A549 (cell line): ENCODE measurements at regions not wholly inside any gene's neighbourhood (a gene's known extent, or its start where the extent isn't known, plus 50 kb on each side); places are given as distances from the start of the nearest gene placed in this dataset.

Source experiments
- ATAC-seq, 2 experiments: fragments of 200-7000 bp in 1 of 2; fragments of >200 bp in 1 of 2; cut with Nextera tagmentation in 1 of 2; cut with Tn5 transposase in 1 of 2; 3 replicates each; pipeline versions ENCODE4 v1.8.0 to v1.9.1; 2018 to 2020; ENCODE audit warnings: mild to moderate bottlenecking in 1 of 2, moderate library complexity in 1 of 2
- CTCF ChIA-PET: fragments of 300-600 bp; sonication (Branson Sonifier 250); formaldehyde crosslinking; extraction: SDS; loops from one replicate; lab custom pipeline; 2021; ENCODE audit warnings: antibody characterized with exemption, inconsistent platforms; lab: Yijun Ruan, JAX
- POLR2A ChIA-PET: fragments of 350-600 bp; formaldehyde crosslinking; extraction: SDS; loops from one replicate; lab custom pipeline; 2021; ENCODE audit warnings: antibody characterized with exemption, inconsistent platforms; lab: Yijun Ruan, JAX
- DNase-seq, 2 experiments: peaks; one replicate each; pipeline versions ENCODE4 v3.0.0 to v3.0.0-alpha.2; 2011 to 2016; ENCODE audit warnings: low read depth in 1 of 2, low spot score in 1 of 2
- FAIRE-seq: peaks from 2 replicates; lab custom pipeline; 2011; peaks lifted over from hg19 to GRCh38; lab: Jason Lieb, UNC
- H3K27ac ChIP-seq, 2 experiments: fragments of >200 bp; sonication (Bioruptor Twin); formaldehyde crosslinking; 3 replicates each; pipeline ENCODE4 v1.5.1; 2016 to 2017
- H3K4me1 ChIP-seq: fragments of >200 bp; sonication (Bioruptor Twin); formaldehyde crosslinking; 3 replicates; pipeline ENCODE4 v1.6.1; 2016
- H3K4me2 ChIP-seq: fragments of >200 bp; sonication (Bioruptor Twin); formaldehyde crosslinking; 3 replicates; pipeline ENCODE4 v1.6.1; 2016
- H3K4me3 ChIP-seq: fragments of >200 bp; sonication (Bioruptor Twin); formaldehyde crosslinking; 3 replicates; pipeline ENCODE4 v1.5.1; 2016
- H3K9me3 ChIP-seq: fragments of >200 bp; sonication (Bioruptor Twin); formaldehyde crosslinking; 3 replicates; pipeline ENCODE4 v1.6.1; 2016
- CBX2 ChIP-seq: fragments of 200-600 bp; sonication (generic); IDR thresholded peaks from 2 replicates; pipeline ENCODE4 v1.6.1; 2016; ENCODE audit warnings: low read depth, mild to moderate bottlenecking, borderline replicate concordance
- CEBPB ChIP-seq, 2 experiments: fragments of >200 bp in 1 of 2; sonication (Bioruptor Twin) in 1 of 2; formaldehyde crosslinking in 1 of 2; IDR thresholded peaks; 2 replicates each; pipeline ENCODE4 v1.6.1; 2012 to 2016
- CHD4 ChIP-seq: fragments of 200-600 bp; sonication (generic); IDR thresholded peaks from 2 replicates; pipeline ENCODE4 v1.6.1; 2016; ENCODE audit warnings: antibody characterized with exemption, mild to moderate bottlenecking, borderline replicate concordance
- EHF ChIP-seq: fragments of 250-450 bp; sonication (Bioruptor Pico); IDR thresholded peaks from 2 replicates; pipeline ENCODE4 v1.5.0; 2020; ENCODE audit warnings: mild to moderate bottlenecking
- EHMT2 ChIP-seq: fragments of 200-600 bp; sonication (generic); IDR thresholded peaks from 2 replicates; pipeline ENCODE4 v1.6.1; 2016; ENCODE audit warnings: antibody characterized with exemption, low read depth, mild to moderate bottlenecking, moderate library complexity
- FOSL2 ChIP-seq, 2 experiments: fragments of 450-650 bp in 1 of 2; fragments of >200 bp in 1 of 2; sonication (Bioruptor Twin) in 1 of 2; formaldehyde crosslinking; IDR thresholded peaks; 2 replicates each; pipeline versions ENCODE4 v1.5.0 to v1.6.1; 2016 to 2020; ENCODE audit warnings: mild to moderate bottlenecking in 1 of 2, moderate library complexity in 1 of 2
- GATA3 ChIP-seq: IDR thresholded peaks from 2 replicates; pipeline ENCODE4 v1.6.1; 2012; ENCODE audit warnings: borderline replicate concordance
- HEYL ChIP-seq: fragments of 250-450 bp; sonication (Bioruptor Pico); IDR thresholded peaks from 2 replicates; pipeline ENCODE4 v1.8.0; 2021; ENCODE audit warnings: mild to moderate bottlenecking, moderate library complexity
- NFE2L2 ChIP-seq: fragments of 150-350 bp; conservative IDR thresholded peaks from 2 replicates; pipeline ENCODE4 v1.6.1; 2014; ENCODE audit warnings: low read length
- NR3C1 ChIP-seq: fragments of >200 bp; sonication (Bioruptor Twin); formaldehyde crosslinking; IDR thresholded peaks from 3 replicates; pipeline ENCODE4 v1.6.1; 2017
- PHF8 ChIP-seq: fragments of 200-600 bp; sonication (generic); IDR thresholded peaks from 2 replicates; pipeline ENCODE4 v1.6.1; 2016; ENCODE audit warnings: low read depth, mild to moderate bottlenecking, antibody characterized with exemption, moderate library complexity, borderline replicate concordance
- POLR2A ChIP-seq: IDR thresholded peaks from 2 replicates; pipeline ENCODE4 v1.6.1; 2012; ENCODE audit warnings: mild to moderate bottlenecking, low read length
- POLR2AphosphoS2 ChIP-seq: conservative IDR thresholded peaks from 2 replicates; pipeline ENCODE4 v1.6.1; 2012; ENCODE audit warnings: low read length, improper control_type of control experiment, inconsistent platforms
- RARB ChIP-seq: fragments of 250-450 bp; sonication (Bioruptor Pico); IDR thresholded peaks from 2 replicates; pipeline ENCODE4 v1.8.0; 2021; ENCODE audit warnings: mild to moderate bottlenecking, moderate library complexity
- RCOR1 ChIP-seq: fragments of 150-350 bp; IDR thresholded peaks from 2 replicates; pipeline ENCODE4 v1.6.1; 2014; ENCODE audit warnings: antibody characterized with exemption, low read length, low read depth
- RFX5 ChIP-seq: fragments of 450-650 bp; IDR thresholded peaks from 2 replicates; pipeline ENCODE4 v1.7.1; 2014; ENCODE audit warnings: antibody characterized with exemption, mild to moderate bottlenecking, moderate library complexity
- SMC3 ChIP-seq: fragments of >200 bp; sonication (Bioruptor Twin); formaldehyde crosslinking; IDR thresholded peaks from 3 replicates; pipeline ENCODE4 v1.6.1; 2018; ENCODE audit warnings: inconsistent platforms
- SREBF2 ChIP-seq: fragments of 450-650 bp; IDR thresholded peaks from 2 replicates; pipeline ENCODE4 v1.6.1; 2014; ENCODE audit warnings: mild to moderate bottlenecking, moderate library complexity
- TP53 ChIP-seq: fragments of 250-450 bp; sonication (Bioruptor Pico); IDR thresholded peaks from 2 replicates; pipeline ENCODE4 v1.5.0; 2021; ENCODE audit warnings: mild to moderate bottlenecking, moderate library complexity
- ZC3H11A ChIP-seq: fragments of 450-650 bp; IDR thresholded peaks from 2 replicates; pipeline ENCODE4 v1.6.1; 2014; ENCODE audit warnings: antibody characterized with exemption, mild to moderate bottlenecking
- ZFP36 ChIP-seq: fragments of 450-650 bp; IDR thresholded peaks from 2 replicates; pipeline ENCODE4 v1.6.1; 2014; ENCODE audit warnings: borderline replicate concordance; ENCODE audit not compliant: partially characterized antibody
- WGBS: methylation state at CpG from one replicate; pipeline ENCODE4 v1.1.6; 2017; ENCODE audit errors: missing lambda C conversion rate; 5-methylcytosine and 5-hydroxymethylcytosine counted together
- TF ChIP-seq, protein P1 (sequence below): IDR thresholded peaks from 2 replicates; pipeline ENCODE4 v1.6.1; 2012
- TF ChIP-seq, protein P2 (sequence below): fragments of 150-350 bp; IDR thresholded peaks from 2 replicates; pipeline ENCODE4 v1.6.1; 2014; ENCODE audit warnings: low read depth, mild to moderate bottlenecking, low read length
- TF ChIP-seq, protein P3 (sequence below): fragments of >200 bp; sonication (Bioruptor Twin); formaldehyde crosslinking; IDR thresholded peaks from 3 replicates; pipeline ENCODE4 v1.5.1; 2016
- TF ChIP-seq, protein P4 (sequence below): fragments of 200-600 bp; sonication (generic); IDR thresholded peaks from 2 replicates; pipeline ENCODE4 v1.6.1; 2016; ENCODE audit warnings: antibody characterized with exemption, mild to moderate bottlenecking, moderate library complexity
- TF ChIP-seq, protein P5 (sequence below): IDR thresholded peaks from 2 replicates; pipeline ENCODE4 v1.6.1; 2012

DNA sequence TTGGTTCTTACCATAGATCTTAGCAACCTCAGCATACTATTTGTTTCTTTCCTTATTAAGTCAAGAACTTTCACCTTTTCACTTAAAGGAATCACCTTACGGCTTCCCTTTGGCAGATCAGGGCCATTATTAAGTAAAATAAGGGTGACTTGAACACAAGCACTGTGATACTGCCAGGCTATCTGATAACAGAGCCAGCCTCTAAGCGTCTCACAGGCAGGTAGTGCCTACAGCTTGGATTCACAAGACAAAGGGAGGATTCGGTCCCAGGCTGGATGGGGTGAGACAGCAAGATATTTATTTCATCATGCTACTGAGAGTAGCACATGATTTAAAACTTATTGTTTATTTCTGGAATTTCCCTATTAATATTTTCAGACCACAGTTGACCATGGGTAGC, 218.6 kb downstream of the FOXO1 start:
- POLR2A ChIA-PET: no interaction called here
- TF ChIP-seq FOSL2 (IDR thresholded peaks at IDR 0.05): no peak
- no peak for TF ChIP-seq FOSL2 (CRISPR knock-in tag; IDR thresholded peaks at IDR 0.05)
- TF ChIP-seq PHF8: no peak
- TF ChIP-seq, protein P1, sequence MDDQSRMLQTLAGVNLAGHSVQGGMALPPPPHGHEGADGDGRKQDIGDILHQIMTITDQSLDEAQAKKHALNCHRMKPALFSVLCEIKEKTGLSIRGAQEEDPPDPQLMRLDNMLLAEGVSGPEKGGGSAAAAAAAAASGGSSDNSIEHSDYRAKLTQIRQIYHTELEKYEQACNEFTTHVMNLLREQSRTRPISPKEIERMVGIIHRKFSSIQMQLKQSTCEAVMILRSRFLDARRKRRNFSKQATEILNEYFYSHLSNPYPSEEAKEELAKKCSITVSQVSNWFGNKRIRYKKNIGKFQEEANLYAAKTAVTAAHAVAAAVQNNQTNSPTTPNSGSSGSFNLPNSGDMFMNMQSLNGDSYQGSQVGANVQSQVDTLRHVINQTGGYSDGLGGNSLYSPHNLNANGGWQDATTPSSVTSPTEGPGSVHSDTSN: no peak
- TF ChIP-seq RARB (CRISPR knock-in tag): no peak
- no peak for TF ChIP-seq CEBPB (IDR thresholded peaks at IDR 0.05)
- TF ChIP-seq CBX2: no peak
- TF ChIP-seq NR3C1: no peak
- TF ChIP-seq ZC3H11A: no peak
- no peak for TF ChIP-seq SREBF2
- no peak for TF ChIP-seq POLR2A
- TF ChIP-seq ZFP36: no peak
- no peak for TF ChIP-seq HEYL
- TF ChIP-seq, protein P2, sequence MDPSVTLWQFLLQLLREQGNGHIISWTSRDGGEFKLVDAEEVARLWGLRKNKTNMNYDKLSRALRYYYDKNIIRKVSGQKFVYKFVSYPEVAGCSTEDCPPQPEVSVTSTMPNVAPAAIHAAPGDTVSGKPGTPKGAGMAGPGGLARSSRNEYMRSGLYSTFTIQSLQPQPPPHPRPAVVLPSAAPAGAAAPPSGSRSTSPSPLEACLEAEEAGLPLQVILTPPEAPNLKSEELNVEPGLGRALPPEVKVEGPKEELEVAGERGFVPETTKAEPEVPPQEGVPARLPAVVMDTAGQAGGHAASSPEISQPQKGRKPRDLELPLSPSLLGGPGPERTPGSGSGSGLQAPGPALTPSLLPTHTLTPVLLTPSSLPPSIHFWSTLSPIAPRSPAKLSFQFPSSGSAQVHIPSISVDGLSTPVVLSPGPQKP: no peak
- no peak for TF ChIP-seq RFX5
- TF ChIP-seq, protein P3, sequence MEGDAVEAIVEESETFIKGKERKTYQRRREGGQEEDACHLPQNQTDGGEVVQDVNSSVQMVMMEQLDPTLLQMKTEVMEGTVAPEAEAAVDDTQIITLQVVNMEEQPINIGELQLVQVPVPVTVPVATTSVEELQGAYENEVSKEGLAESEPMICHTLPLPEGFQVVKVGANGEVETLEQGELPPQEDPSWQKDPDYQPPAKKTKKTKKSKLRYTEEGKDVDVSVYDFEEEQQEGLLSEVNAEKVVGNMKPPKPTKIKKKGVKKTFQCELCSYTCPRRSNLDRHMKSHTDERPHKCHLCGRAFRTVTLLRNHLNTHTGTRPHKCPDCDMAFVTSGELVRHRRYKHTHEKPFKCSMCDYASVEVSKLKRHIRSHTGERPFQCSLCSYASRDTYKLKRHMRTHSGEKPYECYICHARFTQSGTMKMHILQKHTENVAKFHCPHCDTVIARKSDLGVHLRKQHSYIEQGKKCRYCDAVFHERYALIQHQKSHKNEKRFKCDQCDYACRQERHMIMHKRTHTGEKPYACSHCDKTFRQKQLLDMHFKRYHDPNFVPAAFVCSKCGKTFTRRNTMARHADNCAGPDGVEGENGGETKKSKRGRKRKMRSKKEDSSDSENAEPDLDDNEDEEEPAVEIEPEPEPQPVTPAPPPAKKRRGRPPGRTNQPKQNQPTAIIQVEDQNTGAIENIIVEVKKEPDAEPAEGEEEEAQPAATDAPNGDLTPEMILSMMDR: no peak
- no peak for TF ChIP-seq SMC3
- TF ChIP-seq, all 56 proteins: peak for 0
- 54% methylated on average over 3 of the region's 3 CpGs for WGBS

DNA sequence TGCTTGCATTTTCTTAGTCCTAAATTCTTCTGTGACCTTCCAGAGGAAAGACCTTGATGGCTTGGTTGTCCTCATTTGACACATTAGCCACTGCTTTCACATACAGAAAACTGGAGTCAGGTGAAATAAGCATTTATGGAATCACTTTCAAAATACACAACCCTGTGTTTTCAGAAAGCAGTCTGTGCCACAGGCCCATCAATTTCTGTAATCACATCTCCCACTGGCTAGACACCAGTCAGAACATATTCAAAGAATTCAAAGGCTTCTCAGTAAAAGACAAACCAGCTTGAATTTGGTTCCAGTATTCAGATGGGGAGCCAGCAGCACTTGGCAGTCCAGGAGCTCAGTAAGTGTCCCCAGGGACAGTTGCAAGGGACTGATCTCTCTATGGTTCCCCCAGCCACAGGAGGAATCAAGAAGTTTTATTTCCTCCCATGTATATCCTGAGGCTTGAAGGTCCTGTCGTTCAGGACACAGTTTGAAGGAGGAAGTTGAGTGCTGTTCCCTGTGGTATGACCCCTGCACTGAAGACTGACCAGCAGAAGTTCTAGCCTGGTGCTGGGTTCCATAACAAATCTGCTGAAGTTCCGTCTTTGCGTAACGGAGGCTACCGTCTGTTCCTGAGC, 214.3 kb downstream of the FOXO1 start:
- WGBS: 86% methylated on average over 1 of the region's 5 CpGs
- ChIA-PET CTCF (interaction anchor here (0.6 kb wide), 1 partner anchor 20 kb away, joined by 3 read pairs; no protein-coding TSS in a partner anchor), POLR2A (no interaction called here)
- ATAC-seq (no peak), FAIRE-seq (no peak), DNase-seq (no peak)
- Histone ChIP-seq H3K27ac (no peak overlapping the region), H3K4me1 (peaks cover 10% of the 10 kb centered on the region), H3K9me3 (no peaks in the 10 kb centered on the region), H3K4me2 (no peak overlapping the region), H3K4me3 (no peak overlapping the region)
- TF ChIP-seq POLR2AphosphoS2 (no peak), TP53 (CRISPR knock-in tag) (no peak), CEBPB (IDR thresholded peaks at IDR 0.05) (no peak), GATA3 (no peak), EHF (no peak), NFE2L2 (no peak), CHD4 (no peak), EHMT2 (no peak), RCOR1 (no peak)
- TF ChIP-seq, protein P4, sequence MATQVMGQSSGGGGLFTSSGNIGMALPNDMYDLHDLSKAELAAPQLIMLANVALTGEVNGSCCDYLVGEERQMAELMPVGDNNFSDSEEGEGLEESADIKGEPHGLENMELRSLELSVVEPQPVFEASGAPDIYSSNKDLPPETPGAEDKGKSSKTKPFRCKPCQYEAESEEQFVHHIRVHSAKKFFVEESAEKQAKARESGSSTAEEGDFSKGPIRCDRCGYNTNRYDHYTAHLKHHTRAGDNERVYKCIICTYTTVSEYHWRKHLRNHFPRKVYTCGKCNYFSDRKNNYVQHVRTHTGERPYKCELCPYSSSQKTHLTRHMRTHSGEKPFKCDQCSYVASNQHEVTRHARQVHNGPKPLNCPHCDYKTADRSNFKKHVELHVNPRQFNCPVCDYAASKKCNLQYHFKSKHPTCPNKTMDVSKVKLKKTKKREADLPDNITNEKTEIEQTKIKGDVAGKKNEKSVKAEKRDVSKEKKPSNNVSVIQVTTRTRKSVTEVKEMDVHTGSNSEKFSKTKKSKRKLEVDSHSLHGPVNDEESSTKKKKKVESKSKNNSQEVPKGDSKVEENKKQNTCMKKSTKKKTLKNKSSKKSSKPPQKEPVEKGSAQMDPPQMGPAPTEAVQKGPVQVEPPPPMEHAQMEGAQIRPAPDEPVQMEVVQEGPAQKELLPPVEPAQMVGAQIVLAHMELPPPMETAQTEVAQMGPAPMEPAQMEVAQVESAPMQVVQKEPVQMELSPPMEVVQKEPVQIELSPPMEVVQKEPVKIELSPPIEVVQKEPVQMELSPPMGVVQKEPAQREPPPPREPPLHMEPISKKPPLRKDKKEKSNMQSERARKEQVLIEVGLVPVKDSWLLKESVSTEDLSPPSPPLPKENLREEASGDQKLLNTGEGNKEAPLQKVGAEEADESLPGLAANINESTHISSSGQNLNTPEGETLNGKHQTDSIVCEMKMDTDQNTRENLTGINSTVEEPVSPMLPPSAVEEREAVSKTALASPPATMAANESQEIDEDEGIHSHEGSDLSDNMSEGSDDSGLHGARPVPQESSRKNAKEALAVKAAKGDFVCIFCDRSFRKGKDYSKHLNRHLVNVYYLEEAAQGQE: no peak
- TF ChIP-seq, protein P5, sequence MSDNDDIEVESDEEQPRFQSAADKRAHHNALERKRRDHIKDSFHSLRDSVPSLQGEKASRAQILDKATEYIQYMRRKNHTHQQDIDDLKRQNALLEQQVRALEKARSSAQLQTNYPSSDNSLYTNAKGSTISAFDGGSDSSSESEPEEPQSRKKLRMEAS: no peak
- TF ChIP-seq, protein P1: no peak
- TF ChIP-seq, protein P3: no peak

More for the DNA sequence above, 218.6 kb downstream of the FOXO1 start:
- Histone ChIP-seq H3K4me3 (no peak overlapping the region), H3K9me3 (no peaks in the 10 kb centered on the region), H3K4me2 (no peak overlapping the region), H3K27ac (no peak overlapping the region), H3K4me1 (peaks cover 1% of the 10 kb centered on the region)
- CTCF ChIA-PET: no interaction called here
- no peak for DNase-seq
- ATAC-seq: no peak
- no peak for FAIRE-seq
